HEK293 (cell line): ENCODE measurements at regions not wholly inside any gene's neighbourhood (a gene's known extent, or its start where the extent isn't known, plus 50 kb on each side); places are given as distances from the start of the nearest gene placed in this dataset.
"Not testable (repeated sequence)": the region's sequence is repeated elsewhere in the genome, so short reads cannot be mapped to it uniquely, and the experiment has no call there.

Experiments used
- CTCF ChIA-PET: fragments of 350-600 bp; formaldehyde crosslinking; extraction: SDS; loops from one replicate; lab custom pipeline; 2021; ENCODE audit warnings: antibody characterized with exemption; lab: Yijun Ruan, JAX
- POLR2A ChIA-PET: fragments of 300-600 bp; formaldehyde crosslinking; extraction: SDS; loops from one replicate; lab custom pipeline; 2020; ENCODE audit warnings: antibody characterized with exemption, inconsistent platforms; lab: Yijun Ruan, JAX
- H3K27ac ChIP-seq: fragments of 200-500 bp; sonication (Bioruptor generic); 2 replicates; pipeline ENCODE4 v1.5.1; 2014; ENCODE audit warnings: low read depth, low read length, control low read depth, inconsistent platforms; ENCODE audit errors: extremely low read depth
- H3K36me3 ChIP-seq, 2 experiments: fragments of 200-500 bp in 1 of 2; sonication (Bioruptor generic) in 1 of 2; 1 replicate in 1 of 2; 2 replicates in 1 of 2; pipeline ENCODE4 v1.5.1; 2014 to 2017; ENCODE audit warnings: inconsistent platforms in 2 of 2, low read length in 2 of 2; ENCODE audit not compliant: control insufficient read depth in 2 of 2, insufficient read depth in 1 of 2
- H3K4me1 ChIP-seq: fragments of 200-500 bp; sonication (Bioruptor generic); 2 replicates; pipeline ENCODE4 v1.5.1; 2014; ENCODE audit warnings: mild to moderate bottlenecking, low read length, inconsistent platforms; ENCODE audit not compliant: control insufficient read depth, insufficient read depth
- H3K4me3 ChIP-seq: 2 replicates; pipeline ENCODE4 v1.5.1; 2011; ENCODE audit warnings: low read depth, mild to moderate bottlenecking, control low read depth, low read length, moderate library complexity
- H3K9me3 ChIP-seq: fragments of 200-500 bp; sonication (Bioruptor generic); 2 replicates; pipeline ENCODE4 v1.5.1; 2014; ENCODE audit warnings: low read depth, low read length, inconsistent platforms; ENCODE audit not compliant: control insufficient read depth, insufficient read depth
- EGR2 ChIP-seq: fragments of 450-650 bp; formaldehyde crosslinking; IDR thresholded peaks from 2 replicates; pipeline ENCODE4 v1.5.1; 2016; ENCODE audit warnings: low read depth, missing biosample characterization, missing genetic modification characterization
- KLF16 ChIP-seq: fragments of 450-650 bp; formaldehyde crosslinking; IDR thresholded peaks from 2 replicates; pipeline ENCODE4 v1.5.1; 2017; ENCODE audit warnings: missing biosample characterization, missing genetic modification characterization
- KLF8 ChIP-seq: fragments of 450-650 bp; formaldehyde crosslinking; IDR thresholded peaks from 2 replicates; pipeline ENCODE4 v1.5.1; 2016; ENCODE audit warnings: missing biosample characterization, missing genetic modification characterization
- SETDB1 ChIP-seq: IDR thresholded peaks from one replicate; pipeline ENCODE4 v1.6.1; 2017; ENCODE audit warnings: mild to moderate bottlenecking, low read length, moderate library complexity, mixed read lengths; ENCODE audit not compliant: insufficient read length
- ZBTB1 ChIP-seq: fragments of 450-650 bp; formaldehyde crosslinking; IDR thresholded peaks from 2 replicates; pipeline ENCODE4 v1.5.1; 2016; ENCODE audit warnings: missing biosample characterization, missing genetic modification characterization
- ZNF155 ChIP-seq: fragments of 450-650 bp; formaldehyde crosslinking; IDR thresholded peaks from 2 replicates; pipeline ENCODE4 v1.5.1; 2016; ENCODE audit warnings: missing biosample characterization, missing genetic modification characterization
- ZNF184 ChIP-seq: fragments of 450-650 bp; IDR thresholded peaks from 2 replicates; pipeline ENCODE4 v1.5.1; 2018; ENCODE audit warnings: missing biosample characterization, mild to moderate bottlenecking, missing genetic modification characterization
- ZNF221 ChIP-seq: fragments of 450-650 bp; formaldehyde crosslinking; IDR thresholded peaks from 2 replicates; pipeline ENCODE4 v1.5.1; 2017; ENCODE audit warnings: missing biosample characterization, missing genetic modification characterization, borderline replicate concordance
- ZNF350 ChIP-seq: fragments of 450-650 bp; formaldehyde crosslinking; IDR thresholded peaks from 2 replicates; pipeline ENCODE4 v1.5.0; 2017; ENCODE audit warnings: missing biosample characterization, mild to moderate bottlenecking, missing genetic modification characterization
- ZNF423 ChIP-seq: fragments of 450-650 bp; formaldehyde crosslinking; IDR thresholded peaks from 2 replicates; pipeline ENCODE4 v1.5.1; 2016; ENCODE audit warnings: missing biosample characterization, missing genetic modification characterization
- ZNF501 ChIP-seq: fragments of 450-650 bp; formaldehyde crosslinking; IDR thresholded peaks from 2 replicates; pipeline ENCODE4 v1.5.1; 2016; ENCODE audit warnings: missing biosample characterization, missing genetic modification characterization
- ZNF510 ChIP-seq: fragments of 450-650 bp; formaldehyde crosslinking; IDR thresholded peaks from 2 replicates; pipeline ENCODE4 v1.5.1; 2018; ENCODE audit warnings: mild to moderate bottlenecking, missing genetic modification characterization, missing biosample characterization; ENCODE audit not compliant: insufficient replicate concordance
- ZNF529 ChIP-seq: fragments of 450-650 bp; formaldehyde crosslinking; IDR thresholded peaks from 2 replicates; pipeline ENCODE4 v1.5.1; 2017; ENCODE audit warnings: missing genetic modification characterization, missing biosample characterization; ENCODE audit not compliant: insufficient replicate concordance
- ZNF670 ChIP-seq: fragments of 450-650 bp; formaldehyde crosslinking; IDR thresholded peaks from 2 replicates; pipeline ENCODE4 v1.5.1; 2016; ENCODE audit warnings: missing biosample characterization, missing genetic modification characterization, low read depth
- ZNF701 ChIP-seq: fragments of 450-650 bp; formaldehyde crosslinking; IDR thresholded peaks from 2 replicates; pipeline ENCODE4 v1.5.1; 2016; ENCODE audit warnings: missing biosample characterization, missing genetic modification characterization
- ZNF747 ChIP-seq: fragments of 450-650 bp; formaldehyde crosslinking; IDR thresholded peaks from 2 replicates; pipeline ENCODE4 v1.5.1; 2016; ENCODE audit warnings: missing biosample characterization, missing genetic modification characterization
- ZNF76 ChIP-seq: fragments of 450-650 bp; formaldehyde crosslinking; IDR thresholded peaks from 2 replicates; pipeline ENCODE4; 2016; ENCODE audit warnings: low read depth, missing biosample characterization, missing genetic modification characterization, borderline replicate concordance
- ZNF776 ChIP-seq: fragments of 450-650 bp; formaldehyde crosslinking; IDR thresholded peaks from 2 replicates; pipeline ENCODE4 v1.5.0; 2017; ENCODE audit warnings: missing biosample characterization, missing genetic modification characterization, borderline replicate concordance
- ZXDB ChIP-seq: fragments of 450-650 bp; formaldehyde crosslinking; IDR thresholded peaks from 2 replicates; pipeline ENCODE4 v1.5.1; 2016; ENCODE audit warnings: missing biosample characterization, missing genetic modification characterization
- TF ChIP-seq, protein P1 (sequence below): fragments of 450-650 bp; formaldehyde crosslinking; IDR thresholded peaks from 2 replicates; pipeline ENCODE4 v1.5.1; 2017; ENCODE audit warnings: missing biosample characterization, missing genetic modification characterization
- TF ChIP-seq, protein P2 (sequence below): fragments of 450-650 bp; formaldehyde crosslinking; IDR thresholded peaks from 2 replicates; pipeline ENCODE4 v1.5.1; 2016; ENCODE audit warnings: missing biosample characterization, missing genetic modification characterization

GRCh38 chr9:34863426-34863825 is 94.7 kb upstream of the PHF24 start (continued):
- TF ChIP-seq ZNF221 = no peak
- TF ChIP-seq EGR2 (tag by site-specific recombination) = no peak

- H3K9me3 ChIP-seq = no peaks in the 10 kb centered on the region
- CTCF ChIA-PET = interaction anchor here (1.4 kb wide), 1 partner anchor 161 kb away, joined by 3 read pairs; no protein-coding TSS in a partner anchor
- no peak overlapping the region for H3K27ac ChIP-seq
- no peaks in the 10 kb centered on the region for H3K4me1 ChIP-seq
- H3K4me3 ChIP-seq = no peak overlapping the region
- POLR2A ChIA-PET = no interaction called here
- no peaks in the 10 kb centered on the region for H3K36me3 ChIP-seq
- TF ChIP-seq ZNF776 (tag by site-specific recombination) (no peak), ZNF501 (no peak), ZNF747 (no peak), ZNF510 (tag by site-specific recombination) (no peak), ZNF423 (tag by site-specific recombination) (no peak), KLF8 (tag by site-specific recombination) (no peak), ZXDB (no peak), ZBTB1 (no peak)
These were observed 95.2 kb upstream of the PHF24 start for GRCh38 chr9:34862836-34863235.

GRCh38 chr9:34862043-34862442 is 96.0 kb upstream of the PHF24 start:
- Histone ChIP-seq H3K36me3 (no peaks in the 10 kb centered on the region), H3K4me3 (no peak overlapping the region), H3K4me1 (no peaks in the 10 kb centered on the region), H3K27ac (no peak overlapping the region), H3K9me3 (no peaks in the 10 kb centered on the region)
- TF ChIP-seq, protein P1, sequence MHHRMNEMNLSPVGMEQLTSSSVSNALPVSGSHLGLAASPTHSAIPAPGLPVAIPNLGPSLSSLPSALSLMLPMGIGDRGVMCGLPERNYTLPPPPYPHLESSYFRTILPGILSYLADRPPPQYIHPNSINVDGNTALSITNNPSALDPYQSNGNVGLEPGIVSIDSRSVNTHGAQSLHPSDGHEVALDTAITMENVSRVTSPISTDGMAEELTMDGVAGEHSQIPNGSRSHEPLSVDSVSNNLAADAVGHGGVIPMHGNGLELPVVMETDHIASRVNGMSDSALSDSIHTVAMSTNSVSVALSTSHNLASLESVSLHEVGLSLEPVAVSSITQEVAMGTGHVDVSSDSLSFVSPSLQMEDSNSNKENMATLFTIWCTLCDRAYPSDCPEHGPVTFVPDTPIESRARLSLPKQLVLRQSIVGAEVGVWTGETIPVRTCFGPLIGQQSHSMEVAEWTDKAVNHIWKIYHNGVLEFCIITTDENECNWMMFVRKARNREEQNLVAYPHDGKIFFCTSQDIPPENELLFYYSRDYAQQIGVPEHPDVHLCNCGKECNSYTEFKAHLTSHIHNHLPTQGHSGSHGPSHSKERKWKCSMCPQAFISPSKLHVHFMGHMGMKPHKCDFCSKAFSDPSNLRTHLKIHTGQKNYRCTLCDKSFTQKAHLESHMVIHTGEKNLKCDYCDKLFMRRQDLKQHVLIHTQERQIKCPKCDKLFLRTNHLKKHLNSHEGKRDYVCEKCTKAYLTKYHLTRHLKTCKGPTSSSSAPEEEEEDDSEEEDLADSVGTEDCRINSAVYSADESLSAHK (tag by site-specific recombination) = no peak
- TF ChIP-seq, protein P2, sequence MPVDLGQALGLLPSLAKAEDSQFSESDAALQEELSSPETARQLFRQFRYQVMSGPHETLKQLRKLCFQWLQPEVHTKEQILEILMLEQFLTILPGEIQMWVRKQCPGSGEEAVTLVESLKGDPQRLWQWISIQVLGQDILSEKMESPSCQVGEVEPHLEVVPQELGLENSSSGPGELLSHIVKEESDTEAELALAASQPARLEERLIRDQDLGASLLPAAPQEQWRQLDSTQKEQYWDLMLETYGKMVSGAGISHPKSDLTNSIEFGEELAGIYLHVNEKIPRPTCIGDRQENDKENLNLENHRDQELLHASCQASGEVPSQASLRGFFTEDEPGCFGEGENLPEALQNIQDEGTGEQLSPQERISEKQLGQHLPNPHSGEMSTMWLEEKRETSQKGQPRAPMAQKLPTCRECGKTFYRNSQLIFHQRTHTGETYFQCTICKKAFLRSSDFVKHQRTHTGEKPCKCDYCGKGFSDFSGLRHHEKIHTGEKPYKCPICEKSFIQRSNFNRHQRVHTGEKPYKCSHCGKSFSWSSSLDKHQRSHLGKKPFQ (tag by site-specific recombination) = no peak
- TF ChIP-seq ZNF350 (no peak), ZNF701 (tag by site-specific recombination) (no peak), ZNF184 (tag by site-specific recombination) (no peak), KLF16 (tag by site-specific recombination) (no peak), ZNF670 (tag by site-specific recombination) (no peak), ZNF155 (tag by site-specific recombination) (no peak), ZNF76 (tag by site-specific recombination) (no peak)
- ChIA-PET CTCF (no interaction called here), POLR2A (no interaction called here)

DNA sequence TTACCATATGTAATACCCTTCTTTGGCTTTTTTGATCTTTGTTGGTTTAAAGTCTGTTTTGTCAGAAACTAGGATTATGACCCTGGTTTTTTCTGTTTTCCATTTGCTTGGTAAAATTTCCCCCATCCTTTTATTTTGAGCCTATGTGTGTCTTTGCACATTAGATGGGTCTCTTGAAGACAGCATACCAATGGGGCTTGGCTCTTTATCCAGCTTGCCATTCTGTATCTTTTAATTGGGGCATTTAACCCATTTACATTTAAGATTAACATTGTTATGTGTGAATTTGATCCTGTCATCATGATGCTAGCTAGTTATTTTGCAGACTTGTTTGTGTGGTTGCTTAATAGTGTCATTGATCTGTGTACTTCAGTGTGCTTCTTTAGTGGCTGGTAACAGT is 103.1 kb upstream of the PHF24 start:
- POLR2A ChIA-PET, H3K36me3 ChIP-seq, H3K27ac ChIP-seq, H3K4me1 ChIP-seq, H3K4me3 ChIP-seq: not testable (repeated sequence)
- CTCF ChIA-PET = interaction anchor here (1.1 to 1.3 kb wide), 2 partner anchors 45 to 95 kb away, joined by 3 to 8 read pairs; no protein-coding TSS in a partner anchor
- TF ChIP-seq ZNF529 (tag by site-specific recombination) (peak; percentile 78), SETDB1 (peak; percentile 83)
- TF ChIP-seq, all 188 proteins: peak for 2; not testable (repeated sequence) for 186
- not testable (repeated sequence) for H3K9me3 ChIP-seq
